Astrocyte of the spinal cord (primary cell): ENCODE measurements at regions not wholly inside any gene's neighbourhood (a gene's known extent, or its start where the extent isn't known, plus 50 kb on each side); places are given as distances from the start of the nearest gene placed in this dataset.

Experiments
- DNase-seq: peaks from one replicate; pipeline ENCODE4 v3.0.0; 2011; ENCODE audit warnings: low read depth, low spot score
- H3K4me3 ChIP-seq: 2 replicates; pipeline ENCODE4 v1.5.1; 2011; ENCODE audit warnings: low read depth, mild to moderate bottlenecking, low read length, moderate library complexity
- CTCF ChIP-seq: IDR thresholded peaks from 2 replicates; pipeline ENCODE4 v1.5.1; 2012; ENCODE audit warnings: low read depth, mild to moderate bottlenecking, low read length, inconsistent platforms
- in situ Hi-C: cut with HindIII; loops from 2 replicates; pipeline ENCODE4 v1.10.0; 2017; ENCODE audit warnings: low sequenced_read_pairs

GRCh38 chr10:108868881-108869280 lies 1054.4 kb downstream of the XPNPEP1 start:
- no peak for DNase-seq
- TF ChIP-seq CTCF: no peak
- no peak overlapping the region for H3K4me3 ChIP-seq
- in situ Hi-C loops: no loop called here

DNA sequence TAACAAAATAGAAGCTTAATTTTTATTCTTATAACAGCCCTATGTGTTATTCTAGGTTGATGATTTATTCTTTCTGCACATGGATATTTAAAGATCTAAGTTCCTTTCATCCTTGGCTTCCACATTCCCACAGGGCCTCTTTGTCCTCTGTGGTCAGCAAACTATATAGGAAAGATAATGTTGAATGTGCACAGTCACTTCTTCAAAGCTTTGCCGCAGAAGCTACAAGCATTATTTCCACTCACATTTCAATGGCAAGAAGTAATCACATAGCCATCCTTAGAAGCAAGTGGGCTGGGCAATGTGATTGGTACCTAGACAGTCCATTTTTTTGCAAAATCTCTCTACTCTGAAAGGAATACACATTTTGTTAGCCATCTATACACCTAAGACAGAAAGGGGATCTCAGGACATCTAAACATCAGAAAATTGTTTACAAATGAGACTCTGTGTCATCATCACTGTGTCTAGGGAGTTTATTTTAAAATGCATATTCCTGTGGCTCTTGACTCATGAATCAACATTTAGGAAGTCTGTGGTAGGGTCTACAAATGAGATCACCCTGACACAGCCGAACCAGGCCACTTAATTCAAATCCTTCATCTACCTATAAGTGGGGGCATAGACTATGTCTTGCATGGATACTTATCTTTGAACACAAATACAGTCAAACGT lies 1060.5 kb downstream of the XPNPEP1 start:
- no peak overlapping the region for H3K4me3 ChIP-seq
- in situ Hi-C loops: no loop called here
- DNase-seq: peak; percentile 43
- no peak for TF ChIP-seq CTCF

GRCh38 chr10:108861181-108861754 lies 1062.0 kb downstream of the XPNPEP1 start:
- H3K4me3 ChIP-seq: no peak overlapping the region
- no peak for DNase-seq
- TF ChIP-seq CTCF: no peak
- in situ Hi-C loops: no loop called here

DNA sequence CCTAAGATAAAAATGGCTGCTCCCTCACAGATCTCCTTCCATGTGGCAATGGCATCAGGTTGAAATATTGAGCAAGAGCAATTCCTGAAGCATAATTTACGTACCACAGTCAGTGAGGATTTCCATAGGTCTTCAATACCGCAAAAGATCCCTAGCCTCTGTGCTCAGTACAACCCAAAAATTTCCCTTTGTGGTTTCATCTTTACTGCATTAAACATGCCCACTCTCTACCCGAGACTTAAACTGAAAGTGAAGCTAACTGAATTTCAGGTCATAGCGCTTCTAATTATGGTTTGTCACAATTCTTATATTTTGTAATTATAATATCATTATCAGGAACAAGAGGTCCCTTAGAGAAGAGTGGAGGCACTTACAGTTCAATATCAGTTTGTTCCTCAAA lies 1071.1 kb downstream of the XPNPEP1 start:
- TF ChIP-seq CTCF: no peak
- no peak overlapping the region for H3K4me3 ChIP-seq
- DNase-seq: no peak
- in situ Hi-C loops: no loop called here

- no peak for TF ChIP-seq CTCF
- no peak overlapping the region for H3K4me3 ChIP-seq
- DNase-seq: no peak
- in situ Hi-C loops: no loop called here
Measured at GRCh38 chr10:108850138-108850854, 1073.0 kb downstream of the XPNPEP1 start.

GRCh38 chr10:108849688-108850087 lies 1073.6 kb downstream of the XPNPEP1 start:
- DNase-seq: no peak
- H3K4me3 ChIP-seq: no peak overlapping the region
- TF ChIP-seq CTCF: no peak
- in situ Hi-C loops: no loop called here
